Suprapubic skin (tissue), 3 donors: ENCODE measurements at regions not wholly inside any gene's neighbourhood (a gene's known extent, or its start where the extent isn't known, plus 50 kb on each side); places are given as distances from the start of the nearest gene placed in this dataset.
"Not testable (repeated sequence)": the region's sequence is repeated elsewhere in the genome, so short reads cannot be mapped to it uniquely, and the experiment has no call there.

Experiments used
- EP300 ChIP-seq: sonication (generic); formaldehyde crosslinking; IDR thresholded peaks from one replicate; pipeline ENCODE4 v1.6.1; 2017; ENCODE audit warnings: antibody characterized with exemption
- POLR2A ChIP-seq, 2 donors: fragments of 450-650 bp; IDR thresholded peaks; one replicate each; pipeline ENCODE4 v1.6.1; 2017; ENCODE audit warnings: antibody characterized with exemption in 2 of 2, mild to moderate bottlenecking in 2 of 2, moderate library complexity in 2 of 2
- TF ChIP-seq, protein P1 (sequence below), 2 donors: fragments of 200-600 bp in 1 of 2; fragments of 450-650 bp in 1 of 2; sonication (generic) in 1 of 2; IDR thresholded peaks; one replicate each; pipeline ENCODE4 v1.5.1; 2016 to 2019; ENCODE audit warnings: antibody characterized with exemption in 2 of 2, mild to moderate bottlenecking in 1 of 2, moderate library complexity in 1 of 2

DNA sequence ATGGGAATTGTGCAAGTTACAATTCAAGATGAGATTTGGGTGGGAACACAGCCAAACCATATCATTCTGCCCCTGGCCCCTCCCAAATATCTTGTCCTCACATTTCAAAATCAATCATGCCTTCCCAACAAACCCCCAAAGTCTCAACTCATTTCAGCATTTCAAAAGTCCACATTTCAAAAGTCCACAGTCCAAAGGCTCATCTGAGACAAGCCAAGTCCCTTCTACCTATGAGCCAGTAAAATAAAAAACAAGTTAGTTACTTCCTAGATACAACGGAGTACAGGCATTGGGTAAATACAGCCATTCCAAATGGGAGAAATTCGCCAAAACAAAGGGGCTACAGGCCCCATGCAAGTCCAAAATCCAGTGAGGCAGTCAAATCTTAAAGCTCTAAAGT lies 203.3 kb upstream of the FAM47A start:
- TF ChIP-seq, protein P1, sequence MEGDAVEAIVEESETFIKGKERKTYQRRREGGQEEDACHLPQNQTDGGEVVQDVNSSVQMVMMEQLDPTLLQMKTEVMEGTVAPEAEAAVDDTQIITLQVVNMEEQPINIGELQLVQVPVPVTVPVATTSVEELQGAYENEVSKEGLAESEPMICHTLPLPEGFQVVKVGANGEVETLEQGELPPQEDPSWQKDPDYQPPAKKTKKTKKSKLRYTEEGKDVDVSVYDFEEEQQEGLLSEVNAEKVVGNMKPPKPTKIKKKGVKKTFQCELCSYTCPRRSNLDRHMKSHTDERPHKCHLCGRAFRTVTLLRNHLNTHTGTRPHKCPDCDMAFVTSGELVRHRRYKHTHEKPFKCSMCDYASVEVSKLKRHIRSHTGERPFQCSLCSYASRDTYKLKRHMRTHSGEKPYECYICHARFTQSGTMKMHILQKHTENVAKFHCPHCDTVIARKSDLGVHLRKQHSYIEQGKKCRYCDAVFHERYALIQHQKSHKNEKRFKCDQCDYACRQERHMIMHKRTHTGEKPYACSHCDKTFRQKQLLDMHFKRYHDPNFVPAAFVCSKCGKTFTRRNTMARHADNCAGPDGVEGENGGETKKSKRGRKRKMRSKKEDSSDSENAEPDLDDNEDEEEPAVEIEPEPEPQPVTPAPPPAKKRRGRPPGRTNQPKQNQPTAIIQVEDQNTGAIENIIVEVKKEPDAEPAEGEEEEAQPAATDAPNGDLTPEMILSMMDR (IDR thresholded peaks at IDR 0.05) = not testable (repeated sequence)
- TF ChIP-seq POLR2A (IDR thresholded peaks at IDR 0.05); EP300: not testable (repeated sequence)
